Right atrium auricular region (tissue), 2 donors: ENCODE measurements at regions not wholly inside any gene's neighbourhood (a gene's known extent, or its start where the extent isn't known, plus 50 kb on each side); places are given as distances from the start of the nearest gene placed in this dataset.

Experiments used
- DNase-seq: peaks from one replicate; pipeline ENCODE4 v3.0.0-alpha.2; 2019; ENCODE audit warnings: low spot score
- H3K27ac ChIP-seq, 2 donors: fragments of 200-600 bp; sonication (generic); 1 replicate in 1 of 2; 2 replicates in 1 of 2; pipeline ENCODE4 v1.5.1; 2016 to 2019
- H3K27me3 ChIP-seq, 2 donors: fragments of 200-600 bp; sonication (generic); one replicate each; pipeline versions ENCODE4 v1.5.1 to v1.6.0; 2017 to 2019
- H3K36me3 ChIP-seq: fragments of 200-600 bp; sonication (generic); one replicate; pipeline ENCODE4 v1.5.1; 2016
- H3K4me1 ChIP-seq, 2 donors: fragments of 200-600 bp; sonication (generic); one replicate each; pipeline versions ENCODE4 v1.5.1 to v1.6.0; 2017 to 2019
- H3K4me3 ChIP-seq, 2 donors: fragments of 200-600 bp; sonication (generic); 1 replicate in 1 of 2; 2 replicates in 1 of 2; pipeline ENCODE4 v1.5.1; 2017 to 2019; ENCODE audit warnings: mild to moderate bottlenecking in 1 of 2, moderate library complexity in 1 of 2
- H3K9me3 ChIP-seq, 2 donors: fragments of 200-600 bp; sonication (generic); one replicate each; pipeline ENCODE4 v1.5.1; 2019
- CTCF ChIP-seq, 2 donors: fragments of 200-600 bp; sonication (generic); IDR thresholded peaks; one replicate each; pipeline ENCODE4 v1.5.1; 2019; ENCODE audit warnings: antibody characterized with exemption in 2 of 2

DNA sequence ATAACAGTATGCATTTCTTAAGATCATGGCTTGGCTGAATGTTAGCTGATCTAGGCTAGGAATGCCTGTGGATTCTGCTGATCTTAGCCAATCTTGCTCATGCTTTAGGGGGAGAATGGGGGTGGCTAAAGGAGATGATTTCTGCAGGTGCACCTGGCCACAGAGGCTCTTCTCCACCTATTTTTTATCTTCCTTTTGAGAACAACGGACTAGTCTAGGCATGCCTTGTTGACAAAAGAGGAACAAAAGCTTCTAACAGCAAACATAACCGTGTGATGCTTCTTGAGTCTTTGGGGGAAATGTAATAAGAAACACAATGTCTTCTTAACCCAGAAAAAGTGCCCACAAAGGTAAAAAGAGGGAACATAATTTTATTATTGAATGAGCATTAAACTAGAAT, 743.5 kb downstream of the ARAP2 start:
- TF ChIP-seq CTCF (IDR thresholded peaks at IDR 0.05): no peak
- Histone ChIP-seq H3K27me3 (no peaks in the 10 kb centered on the region), H3K36me3 (no peaks in the 10 kb centered on the region), H3K4me1 (no peaks in the 10 kb centered on the region), H3K27ac (no peak overlapping the region), H3K9me3 (no peaks in the 10 kb centered on the region), H3K4me3 (no peak overlapping the region)
- no peak for DNase-seq

DNA sequence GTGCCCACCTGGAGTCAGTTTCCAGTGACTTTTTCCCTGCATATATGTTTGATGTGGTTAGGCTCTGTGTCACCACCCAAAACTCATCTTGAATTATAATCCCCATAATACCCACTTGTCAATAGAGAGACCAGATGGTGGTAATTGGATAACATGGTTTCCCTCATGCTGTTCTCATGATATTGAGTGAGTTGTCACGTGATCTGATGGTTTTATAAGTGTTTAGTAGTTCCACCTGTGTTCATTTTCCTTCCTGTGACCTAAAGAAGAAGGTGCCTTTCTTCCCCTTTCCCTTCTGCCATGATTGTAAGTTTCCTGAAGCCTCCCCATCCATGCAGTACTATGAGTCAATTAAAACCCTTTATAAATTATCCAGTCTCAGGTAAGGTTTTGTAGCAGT, 740.9 kb downstream of the ARAP2 start:
- DNase-seq: no peak
- no peak for TF ChIP-seq CTCF (IDR thresholded peaks at IDR 0.05)
- Histone ChIP-seq H3K27ac (no peak overlapping the region), H3K4me1 (no peaks in the 10 kb centered on the region), H3K9me3 (no peaks in the 10 kb centered on the region), H3K4me3 (no peak overlapping the region), H3K36me3 (no peaks in the 10 kb centered on the region), H3K27me3 (no peaks in the 10 kb centered on the region)

DNA sequence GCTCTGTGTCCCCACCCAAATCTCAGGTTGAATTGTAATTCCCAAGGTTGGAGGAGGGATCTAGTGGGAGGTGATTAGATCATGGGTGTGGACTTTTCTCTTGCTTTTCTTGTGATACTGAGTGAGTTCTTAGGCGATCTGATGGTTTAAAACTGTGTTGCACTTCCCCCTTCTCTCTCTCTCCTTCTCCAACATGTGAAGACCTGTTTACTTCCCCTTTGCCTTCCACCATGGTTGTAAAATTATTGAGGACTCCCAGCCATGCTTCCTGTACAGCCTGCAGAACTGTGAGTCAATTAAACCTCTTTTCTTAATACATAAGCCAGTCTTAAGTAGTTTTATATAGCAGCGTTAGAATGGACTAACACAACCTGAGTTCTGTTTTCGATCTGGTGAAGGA, 738.2 kb downstream of the ARAP2 start:
- Histone ChIP-seq H3K4me1 (no peaks in the 10 kb centered on the region), H3K9me3 (no peaks in the 10 kb centered on the region), H3K4me3 (no peak overlapping the region), H3K27me3 (no peaks in the 10 kb centered on the region), H3K27ac (no peak overlapping the region), H3K36me3 (no peaks in the 10 kb centered on the region)
- no peak for DNase-seq
- TF ChIP-seq CTCF (IDR thresholded peaks at IDR 0.05): no peak

DNA sequence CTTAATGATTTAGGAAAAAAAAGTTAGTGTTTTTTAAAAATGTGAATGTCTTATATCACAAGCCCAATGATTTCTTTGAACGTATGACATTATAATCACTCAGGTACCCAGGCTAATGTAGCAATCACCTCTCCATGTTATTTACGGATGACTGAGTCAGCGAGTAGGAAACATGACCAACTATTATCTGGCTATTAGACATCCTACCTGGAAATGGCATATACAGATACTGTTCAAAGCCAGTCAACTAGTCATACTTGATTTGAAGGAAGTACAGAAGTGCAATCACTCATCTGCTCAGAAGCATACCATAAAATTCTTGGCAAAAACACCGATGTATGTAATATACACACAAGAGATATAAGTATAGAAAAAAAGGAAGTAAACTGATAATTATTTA, 732.5 kb downstream of the ARAP2 start:
- no peaks in the 10 kb centered on the region for H3K36me3 ChIP-seq
- no peaks in the 10 kb centered on the region for H3K27me3 ChIP-seq
- no peaks in the 10 kb centered on the region for H3K4me1 ChIP-seq
- H3K4me3 ChIP-seq: no peak overlapping the region
- TF ChIP-seq CTCF (IDR thresholded peaks at IDR 0.05): no peak
- no peaks in the 10 kb centered on the region for H3K9me3 ChIP-seq
- no peak overlapping the region for H3K27ac ChIP-seq
- DNase-seq: no peak

DNA sequence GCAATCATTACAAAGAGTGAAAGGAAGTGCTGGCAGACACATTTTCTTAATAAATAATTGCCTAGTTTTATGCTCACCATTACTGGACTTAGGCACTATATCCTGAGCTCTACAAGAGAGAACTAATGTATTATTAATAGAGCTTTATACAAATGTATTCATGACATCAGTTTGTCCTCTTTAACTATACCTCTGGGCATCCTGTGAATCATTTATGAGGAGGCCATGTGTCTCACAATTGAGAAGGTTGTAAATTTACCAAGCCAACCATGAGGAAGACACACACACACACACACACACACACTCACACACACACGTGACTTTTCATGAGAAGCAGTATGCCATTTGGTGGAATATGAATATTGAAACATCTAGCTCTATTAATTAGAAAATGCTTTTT, 728.2 kb downstream of the ARAP2 start:
- Histone ChIP-seq H3K9me3 (no peaks in the 10 kb centered on the region), H3K27ac (no peak overlapping the region), H3K27me3 (no peaks in the 10 kb centered on the region), H3K4me1 (no peaks in the 10 kb centered on the region), H3K36me3 (no peaks in the 10 kb centered on the region), H3K4me3 (no peak overlapping the region)
- TF ChIP-seq CTCF (IDR thresholded peaks at IDR 0.05): no peak
- no peak for DNase-seq

GRCh38 chr4:35520059-35520458, 724.3 kb downstream of the ARAP2 start:
- no peak overlapping the region for H3K4me3 ChIP-seq
- no peak for TF ChIP-seq CTCF (IDR thresholded peaks at IDR 0.05)
- H3K36me3 ChIP-seq: no peaks in the 10 kb centered on the region
- H3K27ac ChIP-seq: no peak overlapping the region
- H3K9me3 ChIP-seq: no peaks in the 10 kb centered on the region
- H3K27me3 ChIP-seq: no peaks in the 10 kb centered on the region
- no peaks in the 10 kb centered on the region for H3K4me1 ChIP-seq
- no peak for DNase-seq
